Liver (tissue), 8 donors: ENCODE measurements at regions not wholly inside any gene's neighbourhood (a gene's known extent, or its start where the extent isn't known, plus 50 kb on each side); places are given as distances from the start of the nearest gene placed in this dataset.
"Not testable (repeated sequence)": the region's sequence is repeated elsewhere in the genome, so short reads cannot be mapped to it uniquely, and the experiment has no call there.

ENCODE experiments used
- DNase-seq: peaks from one replicate; pipeline ENCODE4 v3.0.0-alpha.2; 2017; ENCODE audit warnings: low spot score
- H3K27ac ChIP-seq, 2 donors: one replicate each; pipeline ENCODE4 v1.7.0; 2013; ENCODE audit warnings: inconsistent platforms in 2 of 2, low read length in 2 of 2, control low read depth in 1 of 2, low read depth in 1 of 2, mild to moderate bottlenecking in 1 of 2
- H3K27me3 ChIP-seq, 4 donors: one replicate each; pipeline versions ENCODE4 v1.6.1 to v1.7.0; 2013; ENCODE audit warnings: low read length in 3 of 4, inconsistent platforms in 1 of 4, mild to moderate bottlenecking in 1 of 4, moderate library complexity in 1 of 4; ENCODE audit not compliant: control insufficient read depth in 4 of 4, insufficient read depth in 4 of 4
- H3K36me3 ChIP-seq, 4 donors: one replicate each; pipeline versions ENCODE4 v1.6.1 to v1.7.0; 2013; ENCODE audit warnings: low read length in 3 of 4, mild to moderate bottlenecking in 3 of 4, low read depth in 1 of 4, moderate library complexity in 1 of 4; ENCODE audit not compliant: control insufficient read depth in 4 of 4, insufficient read depth in 3 of 4
- H3K4me1 ChIP-seq, 4 donors: one replicate each; pipeline versions ENCODE4 v1.6.1 to v1.7.0; 2013; ENCODE audit warnings: low read length in 3 of 4, mild to moderate bottlenecking in 3 of 4, moderate library complexity in 1 of 4; ENCODE audit not compliant: control insufficient read depth in 4 of 4, insufficient read depth in 4 of 4
- H3K4me3 ChIP-seq, 3 donors: one replicate each; pipeline versions ENCODE4 v1.6.1 to v1.7.0; 2013; ENCODE audit warnings: low read length in 3 of 3, control low read depth in 1 of 3, low read depth in 1 of 3, mild to moderate bottlenecking in 1 of 3
- H3K9ac ChIP-seq, 2 donors: one replicate each; pipeline ENCODE4 v1.7.0; 2013; ENCODE audit warnings: low read length in 2 of 2, mild to moderate bottlenecking in 2 of 2, moderate library complexity in 2 of 2, control low read depth in 1 of 2, low read depth in 1 of 2
- H3K9me3 ChIP-seq, 4 donors: one replicate each; pipeline versions ENCODE4 v1.6.1 to v1.7.0; 2013; ENCODE audit warnings: low read length in 3 of 4; ENCODE audit not compliant: control insufficient read depth in 4 of 4
- EGR1 ChIP-seq, 2 donors: IDR thresholded peaks; 2 replicates each; pipeline ENCODE4 v1.6.1; 2016 to 2018; ENCODE audit warnings: antibody characterized with exemption in 2 of 2, low read depth in 2 of 2
- FOXA1 ChIP-seq: IDR thresholded peaks from 2 replicates; pipeline ENCODE4 v1.6.1; 2016; ENCODE audit warnings: antibody characterized with exemption
- FOXA2 ChIP-seq: IDR thresholded peaks from 2 replicates; pipeline ENCODE4 v1.6.1; 2016; ENCODE audit warnings: antibody characterized with exemption
- GABPA ChIP-seq, 2 donors: IDR thresholded peaks in 1 of 2; conservative IDR thresholded peaks in 1 of 2; 2 replicates each; pipeline ENCODE4 v1.6.1; 2016; ENCODE audit warnings: antibody characterized with exemption in 2 of 2, mild to moderate bottlenecking in 1 of 2, moderate library complexity in 1 of 2
- HNF4A ChIP-seq, 2 donors: conservative IDR thresholded peaks; 2 replicates each; pipeline ENCODE4 v1.6.1; 2016; ENCODE audit warnings: antibody characterized with exemption in 2 of 2, mild to moderate bottlenecking in 2 of 2
- HNF4G ChIP-seq: IDR thresholded peaks from 2 replicates; pipeline ENCODE4 v1.6.1; 2016; ENCODE audit warnings: antibody characterized with exemption
- JUND ChIP-seq, 2 donors: IDR thresholded peaks; 2 replicates each; pipeline ENCODE4 v1.6.1; 2016; ENCODE audit warnings: antibody characterized with exemption in 2 of 2
- MAX ChIP-seq: IDR thresholded peaks from 2 replicates; pipeline ENCODE4 v1.6.1; 2016; ENCODE audit warnings: antibody characterized with exemption
- RAD21 ChIP-seq, 2 donors: IDR thresholded peaks; 2 replicates each; pipeline ENCODE4 v1.6.1; 2016; ENCODE audit warnings: antibody characterized with exemption in 2 of 2, mild to moderate bottlenecking in 2 of 2
- RXRA ChIP-seq, 2 donors: IDR thresholded peaks; 2 replicates each; pipeline ENCODE4 v1.6.1; 2017 to 2018; ENCODE audit warnings: antibody characterized with exemption in 2 of 2, mild to moderate bottlenecking in 1 of 2
- SP1 ChIP-seq: IDR thresholded peaks from 2 replicates; pipeline ENCODE4 v1.6.1; 2018; ENCODE audit warnings: antibody characterized with exemption, mild to moderate bottlenecking
- TAF1 ChIP-seq: conservative IDR thresholded peaks from 2 replicates; pipeline ENCODE4 v1.6.1; 2016; ENCODE audit warnings: antibody characterized with exemption, mild to moderate bottlenecking
- ZBTB33 ChIP-seq: IDR thresholded peaks from 2 replicates; pipeline ENCODE4 v1.6.1; 2016; ENCODE audit warnings: antibody characterized with exemption
- WGBS: extraction: QIAGEN DNeasy Blood & Tissue Kit; methylation state at CpG from one replicate; pipeline ENCODE4 v1.1.7; 2013; 5-methylcytosine and 5-hydroxymethylcytosine counted together
- TF ChIP-seq, protein P1 (sequence below): IDR thresholded peaks from 2 replicates; pipeline ENCODE4 v1.6.1; 2016; ENCODE audit warnings: antibody characterized with exemption, mild to moderate bottlenecking
- TF ChIP-seq, protein P2 (sequence below): fragments of 150-350 bp; IDR thresholded peaks from 2 replicates; pipeline ENCODE4 v1.5.1; 2017; ENCODE audit warnings: improper control_type of control experiment, low read depth, low read length; ENCODE audit not compliant: missing input control
- donor health status: healthy.
- donor health status: healthy.
- donor health status: healthy.
- donor health status: healthy.
- donor health status: healthy.

DNA sequence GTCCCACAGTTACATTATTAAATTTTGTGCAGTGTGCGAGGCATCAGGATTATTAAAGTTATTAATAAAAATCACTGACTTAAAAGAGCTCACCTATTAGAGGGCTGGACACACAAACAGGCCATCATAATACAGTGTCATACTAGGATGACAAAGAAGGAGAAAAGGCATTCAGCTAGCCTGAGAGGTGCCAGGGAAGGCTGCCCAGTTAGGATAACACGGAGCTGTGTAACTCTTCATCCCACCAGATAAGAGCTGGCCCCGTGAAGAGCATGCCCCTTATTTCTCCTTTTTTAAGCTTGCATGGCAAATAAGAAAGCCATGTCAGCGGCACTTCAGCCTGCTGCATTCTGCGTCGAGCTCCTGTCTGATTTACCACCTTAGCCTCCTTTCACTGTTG is 109.5 kb downstream of the KCNK1 start:
- H3K9ac ChIP-seq: no peak overlapping the region
- H3K4me3 ChIP-seq: no peak overlapping the region
- DNase-seq: no peak
- no peak overlapping the region for H3K27ac ChIP-seq
- peaks cover 4 to 25% (median 17%) of the 10 kb centered on the region in 4 donors for H3K4me1 ChIP-seq
- H3K9me3 ChIP-seq: no peaks in the 10 kb centered on the region
- TF ChIP-seq EGR1 (IDR thresholded peaks at IDR 0.05; ENCODE audit: low read depth in 2 of 2) (no peak), JUND (IDR thresholded peaks at IDR 0.05) (no peak), RXRA (IDR thresholded peaks at IDR 0.05) (no peak), SP1 (no peak), GABPA (IDR thresholded peaks at IDR 0.05 in 1 of 2, conservative IDR thresholded peaks at IDR 0.05 in 1 of 2) (no peak), HNF4A (conservative IDR thresholded peaks at IDR 0.05) (no peak), HNF4G (no peak), FOXA1 (no peak)
- 94% methylated on average over 6 of the region's 6 CpGs for WGBS
- H3K27me3 ChIP-seq: no peaks in the 10 kb centered on the region
- H3K36me3 ChIP-seq: no peaks in the 10 kb centered on the region

DNA sequence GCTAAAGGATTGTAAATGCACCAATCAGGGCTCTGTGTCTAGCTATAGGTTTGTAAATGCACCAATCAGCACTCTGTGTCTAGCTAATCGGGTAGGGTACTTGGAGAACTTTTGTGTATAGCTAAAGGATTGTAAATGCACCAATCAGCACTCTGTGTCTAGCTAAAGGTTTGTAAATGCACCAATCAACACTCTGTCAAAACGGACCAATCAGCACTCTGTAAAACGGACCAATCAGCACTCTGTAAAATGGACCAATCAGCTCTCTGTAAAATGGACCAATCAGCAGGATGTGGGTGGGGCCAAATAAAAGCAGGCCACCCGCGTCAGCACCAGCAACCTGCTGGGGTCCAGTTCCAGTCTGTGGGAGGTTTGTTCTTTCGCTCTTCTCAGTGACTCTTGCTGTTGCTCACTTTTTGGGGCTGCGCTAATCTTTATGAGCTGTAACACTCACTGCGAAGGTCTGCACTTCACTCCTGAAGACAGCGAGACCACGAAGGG is 110.3 kb downstream of the KCNK1 start:
- H3K27ac ChIP-seq, H3K9me3 ChIP-seq, H3K9ac ChIP-seq, DNase-seq, H3K36me3 ChIP-seq, H3K4me3 ChIP-seq, H3K27me3 ChIP-seq: not testable (repeated sequence)
- WGBS: 87% methylated on average over 10 of the region's 10 CpGs
- peaks cover 4 to 25% (median 17%) of the 10 kb centered on the region in 4 donors for H3K4me1 ChIP-seq

GRCh38 chr1:233725423-233725822 is 111.5 kb downstream of the KCNK1 start:
- H3K4me1 ChIP-seq: peaks cover 4 to 21% (median 15%) of the 10 kb centered on the region in 4 donors
- no peaks in the 10 kb centered on the region for H3K36me3 ChIP-seq
- DNase-seq: no peak
- no peak for TF ChIP-seq SP1
- TF ChIP-seq JUND (IDR thresholded peaks at IDR 0.05): no peak
- no peak for TF ChIP-seq GABPA (IDR thresholded peaks at IDR 0.05 in 1 of 2, conservative IDR thresholded peaks at IDR 0.05 in 1 of 2)
- TF ChIP-seq EGR1 (IDR thresholded peaks at IDR 0.05; ENCODE audit: low read depth in 2 of 2): no peak
- TF ChIP-seq RAD21 (IDR thresholded peaks at IDR 0.05): no peak
- no peak for TF ChIP-seq ZBTB33
- TF ChIP-seq HNF4A (conservative IDR thresholded peaks at IDR 0.05): no peak
- no peak for TF ChIP-seq HNF4G
- no peak for TF ChIP-seq TAF1
- TF ChIP-seq RXRA (IDR thresholded peaks at IDR 0.05): no peak
- TF ChIP-seq FOXA2: no peak
- TF ChIP-seq FOXA1: no peak
- TF ChIP-seq, protein P1, sequence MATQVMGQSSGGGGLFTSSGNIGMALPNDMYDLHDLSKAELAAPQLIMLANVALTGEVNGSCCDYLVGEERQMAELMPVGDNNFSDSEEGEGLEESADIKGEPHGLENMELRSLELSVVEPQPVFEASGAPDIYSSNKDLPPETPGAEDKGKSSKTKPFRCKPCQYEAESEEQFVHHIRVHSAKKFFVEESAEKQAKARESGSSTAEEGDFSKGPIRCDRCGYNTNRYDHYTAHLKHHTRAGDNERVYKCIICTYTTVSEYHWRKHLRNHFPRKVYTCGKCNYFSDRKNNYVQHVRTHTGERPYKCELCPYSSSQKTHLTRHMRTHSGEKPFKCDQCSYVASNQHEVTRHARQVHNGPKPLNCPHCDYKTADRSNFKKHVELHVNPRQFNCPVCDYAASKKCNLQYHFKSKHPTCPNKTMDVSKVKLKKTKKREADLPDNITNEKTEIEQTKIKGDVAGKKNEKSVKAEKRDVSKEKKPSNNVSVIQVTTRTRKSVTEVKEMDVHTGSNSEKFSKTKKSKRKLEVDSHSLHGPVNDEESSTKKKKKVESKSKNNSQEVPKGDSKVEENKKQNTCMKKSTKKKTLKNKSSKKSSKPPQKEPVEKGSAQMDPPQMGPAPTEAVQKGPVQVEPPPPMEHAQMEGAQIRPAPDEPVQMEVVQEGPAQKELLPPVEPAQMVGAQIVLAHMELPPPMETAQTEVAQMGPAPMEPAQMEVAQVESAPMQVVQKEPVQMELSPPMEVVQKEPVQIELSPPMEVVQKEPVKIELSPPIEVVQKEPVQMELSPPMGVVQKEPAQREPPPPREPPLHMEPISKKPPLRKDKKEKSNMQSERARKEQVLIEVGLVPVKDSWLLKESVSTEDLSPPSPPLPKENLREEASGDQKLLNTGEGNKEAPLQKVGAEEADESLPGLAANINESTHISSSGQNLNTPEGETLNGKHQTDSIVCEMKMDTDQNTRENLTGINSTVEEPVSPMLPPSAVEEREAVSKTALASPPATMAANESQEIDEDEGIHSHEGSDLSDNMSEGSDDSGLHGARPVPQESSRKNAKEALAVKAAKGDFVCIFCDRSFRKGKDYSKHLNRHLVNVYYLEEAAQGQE: no peak
- TF ChIP-seq, protein P2, sequence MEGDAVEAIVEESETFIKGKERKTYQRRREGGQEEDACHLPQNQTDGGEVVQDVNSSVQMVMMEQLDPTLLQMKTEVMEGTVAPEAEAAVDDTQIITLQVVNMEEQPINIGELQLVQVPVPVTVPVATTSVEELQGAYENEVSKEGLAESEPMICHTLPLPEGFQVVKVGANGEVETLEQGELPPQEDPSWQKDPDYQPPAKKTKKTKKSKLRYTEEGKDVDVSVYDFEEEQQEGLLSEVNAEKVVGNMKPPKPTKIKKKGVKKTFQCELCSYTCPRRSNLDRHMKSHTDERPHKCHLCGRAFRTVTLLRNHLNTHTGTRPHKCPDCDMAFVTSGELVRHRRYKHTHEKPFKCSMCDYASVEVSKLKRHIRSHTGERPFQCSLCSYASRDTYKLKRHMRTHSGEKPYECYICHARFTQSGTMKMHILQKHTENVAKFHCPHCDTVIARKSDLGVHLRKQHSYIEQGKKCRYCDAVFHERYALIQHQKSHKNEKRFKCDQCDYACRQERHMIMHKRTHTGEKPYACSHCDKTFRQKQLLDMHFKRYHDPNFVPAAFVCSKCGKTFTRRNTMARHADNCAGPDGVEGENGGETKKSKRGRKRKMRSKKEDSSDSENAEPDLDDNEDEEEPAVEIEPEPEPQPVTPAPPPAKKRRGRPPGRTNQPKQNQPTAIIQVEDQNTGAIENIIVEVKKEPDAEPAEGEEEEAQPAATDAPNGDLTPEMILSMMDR: no peak
- TF ChIP-seq MAX: no peak
- no peak overlapping the region for H3K9ac ChIP-seq
- no peaks in the 10 kb centered on the region for H3K9me3 ChIP-seq
- no peak overlapping the region for H3K4me3 ChIP-seq
- no peak overlapping the region for H3K27ac ChIP-seq
- WGBS: 92% methylated on average over 9 of the region's 9 CpGs
- no peaks in the 10 kb centered on the region for H3K27me3 ChIP-seq
